ENCODE measurements at regions not wholly inside any gene's neighbourhood (a gene's known extent, or its start where the extent isn't known, plus 50 kb on each side); places are given as distances from the start of the nearest gene placed in this dataset.

GRCh38 chr20:30491016-30491415, 766.4 kb upstream of the DEFB115 start:
- TF ChIP-seq, protein P1, sequence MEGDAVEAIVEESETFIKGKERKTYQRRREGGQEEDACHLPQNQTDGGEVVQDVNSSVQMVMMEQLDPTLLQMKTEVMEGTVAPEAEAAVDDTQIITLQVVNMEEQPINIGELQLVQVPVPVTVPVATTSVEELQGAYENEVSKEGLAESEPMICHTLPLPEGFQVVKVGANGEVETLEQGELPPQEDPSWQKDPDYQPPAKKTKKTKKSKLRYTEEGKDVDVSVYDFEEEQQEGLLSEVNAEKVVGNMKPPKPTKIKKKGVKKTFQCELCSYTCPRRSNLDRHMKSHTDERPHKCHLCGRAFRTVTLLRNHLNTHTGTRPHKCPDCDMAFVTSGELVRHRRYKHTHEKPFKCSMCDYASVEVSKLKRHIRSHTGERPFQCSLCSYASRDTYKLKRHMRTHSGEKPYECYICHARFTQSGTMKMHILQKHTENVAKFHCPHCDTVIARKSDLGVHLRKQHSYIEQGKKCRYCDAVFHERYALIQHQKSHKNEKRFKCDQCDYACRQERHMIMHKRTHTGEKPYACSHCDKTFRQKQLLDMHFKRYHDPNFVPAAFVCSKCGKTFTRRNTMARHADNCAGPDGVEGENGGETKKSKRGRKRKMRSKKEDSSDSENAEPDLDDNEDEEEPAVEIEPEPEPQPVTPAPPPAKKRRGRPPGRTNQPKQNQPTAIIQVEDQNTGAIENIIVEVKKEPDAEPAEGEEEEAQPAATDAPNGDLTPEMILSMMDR (IDR thresholded peaks at IDR 0.05; ENCODE audit: insufficient read depth, low read length): no peak
- TF ChIP-seq POLR2AphosphoS5 (IDR thresholded peaks at IDR 0.05; ENCODE audit: low read depth) (no peak), REST (IDR thresholded peaks at IDR 0.05; ENCODE audit: insufficient replicate concordance, low read depth) (no peak)

All from HL-60 (cell line).